Midbrain (tissue), 1 donor: ENCODE measurements at regions not wholly inside any gene's neighbourhood (a gene's known extent, or its start where the extent isn't known, plus 50 kb on each side); places are given as distances from the start of the nearest gene placed in this dataset.
"Not testable (repeated sequence)": the region's sequence is repeated elsewhere in the genome, so short reads cannot be mapped to it uniquely, and the experiment has no call there.

Experiments
- DNase-seq: peaks from one replicate; lab custom pipeline; 2025; lab: John Stamatoyannopoulos, UW

DNA sequence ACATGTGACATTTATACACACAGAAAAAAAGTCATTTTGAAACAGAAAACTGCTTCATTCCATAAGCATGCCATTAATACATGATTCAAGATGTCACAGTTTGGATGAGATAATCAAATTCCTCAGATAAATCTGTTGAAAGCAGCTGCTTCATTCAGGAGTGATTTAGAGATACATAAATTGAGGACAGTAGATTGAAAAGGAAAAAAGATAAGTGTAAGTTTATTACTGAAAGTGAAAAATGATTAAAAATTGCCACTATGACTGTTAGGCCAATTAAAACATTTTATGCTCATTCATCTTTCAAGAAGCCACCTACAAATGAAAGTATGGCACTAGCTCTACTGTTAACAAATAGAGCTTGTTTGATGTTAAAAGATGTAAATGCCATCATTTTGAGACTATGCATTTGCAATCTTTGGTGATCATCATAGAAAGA is 136.9 kb upstream of the CDK6 start:
- DNase-seq = no peak

DNA sequence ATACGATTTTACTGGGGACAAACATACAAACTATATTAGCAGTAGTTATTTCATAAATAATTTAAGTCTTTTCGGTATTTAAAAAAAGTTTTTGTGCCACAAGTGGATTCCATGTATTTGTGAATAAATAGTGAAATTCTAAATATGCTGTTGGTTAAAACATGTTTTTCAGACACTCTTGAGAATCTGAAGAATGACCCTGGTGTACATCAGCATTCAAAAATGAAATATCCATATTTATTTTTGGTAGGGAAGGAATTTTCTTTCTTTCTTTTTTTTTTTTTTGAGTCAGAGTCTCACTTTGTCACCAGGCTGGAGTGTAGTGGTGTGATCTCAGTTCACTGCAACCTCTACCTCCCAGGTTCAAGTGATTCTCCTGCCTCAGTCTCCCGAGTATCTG is 136.1 kb upstream of the CDK6 start:
- no peak for DNase-seq

DNA sequence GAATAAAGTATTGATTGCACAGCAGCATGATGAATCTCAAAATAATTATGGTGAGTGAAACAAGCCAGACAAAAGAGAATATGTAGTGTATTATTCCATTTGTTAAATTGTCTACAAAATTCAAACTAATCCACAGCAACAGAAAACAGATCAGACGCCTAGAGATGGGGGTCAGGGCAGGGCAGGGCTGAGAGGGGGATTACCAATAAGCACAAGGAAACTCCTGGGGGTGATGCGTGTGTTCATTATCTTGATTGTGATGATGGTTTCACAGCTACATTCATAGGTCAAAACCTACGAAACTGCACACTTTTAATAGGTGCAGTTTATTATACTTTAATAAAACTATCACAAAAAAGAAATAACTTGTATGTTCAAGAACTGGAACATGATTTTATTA is 132.7 kb upstream of the CDK6 start:
- DNase-seq = no peak

DNA sequence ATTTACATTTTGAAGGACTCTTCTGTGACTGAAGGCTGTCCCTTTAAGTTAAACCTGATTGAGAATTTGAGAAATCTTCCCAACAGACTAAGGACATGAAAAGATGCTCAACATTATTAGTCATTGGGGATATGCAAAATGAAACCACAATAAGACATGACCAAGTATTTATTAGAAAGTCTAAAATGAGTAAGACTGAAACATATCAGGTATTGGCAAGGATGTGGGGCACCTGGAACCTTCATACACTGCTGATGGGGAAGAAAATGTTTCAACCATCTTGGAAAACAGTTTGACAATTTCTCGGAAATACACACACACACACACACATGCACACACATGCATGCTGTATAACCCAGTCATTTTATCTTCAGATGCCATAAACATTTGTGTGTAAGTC is 132.1 kb upstream of the CDK6 start:
- DNase-seq = no peak

DNA sequence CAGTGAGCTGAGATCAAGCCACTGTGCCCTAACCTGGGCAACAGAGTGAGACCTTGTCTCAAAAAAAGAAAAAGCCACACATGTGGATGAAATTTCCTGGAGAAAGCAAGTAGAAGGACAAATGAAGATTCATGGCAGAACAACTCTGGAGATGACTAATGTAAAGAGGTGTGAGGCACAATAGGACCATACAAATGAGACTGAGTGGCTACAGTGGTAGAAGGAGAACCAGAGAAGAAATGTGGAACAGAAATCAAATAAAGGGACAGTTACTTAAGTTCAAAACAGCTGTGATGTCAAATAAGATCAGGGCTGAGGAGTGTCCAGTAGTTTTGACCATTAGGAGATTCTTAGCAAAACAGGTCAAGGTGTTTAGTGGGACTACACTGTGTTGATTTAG is 130.9 kb upstream of the CDK6 start:
- DNase-seq = no peak

DNA sequence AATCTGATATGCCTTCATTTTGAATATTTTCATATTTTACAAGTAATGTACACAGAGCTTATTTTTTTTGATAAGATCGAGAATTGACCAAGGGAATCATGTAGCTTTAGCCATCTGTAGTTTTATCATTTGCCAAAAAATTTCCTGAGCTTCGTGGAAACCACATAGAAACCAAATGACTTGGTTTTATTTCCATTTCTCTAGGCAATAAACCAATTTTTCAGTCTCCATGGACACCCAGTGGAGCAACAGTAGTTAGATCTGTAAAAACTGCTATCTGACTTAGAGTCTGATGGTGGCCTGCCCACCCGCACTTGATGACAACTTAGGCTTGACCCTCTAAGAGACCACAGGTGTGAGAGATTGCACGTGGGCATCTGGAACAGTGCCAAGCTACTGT is 127.8 kb upstream of the CDK6 start:
- DNase-seq = no peak

DNA sequence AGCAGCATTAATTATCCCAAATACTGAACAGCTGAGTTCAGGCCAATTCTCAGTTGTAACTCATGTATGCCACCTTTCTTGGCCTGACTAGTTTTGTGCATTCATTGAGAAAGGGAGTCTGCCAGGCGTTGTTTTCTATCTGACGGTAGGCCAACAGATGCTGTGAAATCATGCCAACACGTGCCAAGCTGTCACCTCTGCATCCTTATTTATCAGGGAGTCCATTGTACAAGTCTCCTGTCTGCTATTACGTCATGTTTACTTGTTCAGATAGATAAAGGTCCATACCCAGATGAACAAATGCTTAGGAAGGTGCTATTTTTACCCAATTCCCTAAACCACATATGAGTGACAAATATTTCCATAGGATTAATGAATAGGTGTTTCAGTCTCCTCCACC is 127.2 kb upstream of the CDK6 start:
- no peak for DNase-seq

DNA sequence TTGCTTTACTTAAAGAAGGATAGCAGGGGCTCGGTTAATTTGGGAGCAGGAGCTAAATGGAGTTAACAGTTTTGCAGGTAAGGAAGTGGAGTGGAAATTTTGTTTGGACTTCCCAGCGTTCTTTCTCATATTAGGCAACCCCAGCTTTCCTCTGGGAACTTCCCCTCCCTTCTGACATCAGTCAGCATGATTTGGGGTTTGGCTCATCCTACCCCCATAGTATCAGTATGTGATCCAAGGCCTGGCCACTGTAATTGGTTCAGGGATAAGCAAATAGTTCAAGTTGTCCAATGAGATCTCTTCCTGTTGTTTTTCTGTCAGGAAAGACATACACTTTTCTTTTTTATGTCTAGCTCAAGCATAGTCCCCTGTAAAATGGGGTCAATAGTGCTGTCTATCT is 125.6 kb upstream of the CDK6 start:
- DNase-seq = no peak

DNA sequence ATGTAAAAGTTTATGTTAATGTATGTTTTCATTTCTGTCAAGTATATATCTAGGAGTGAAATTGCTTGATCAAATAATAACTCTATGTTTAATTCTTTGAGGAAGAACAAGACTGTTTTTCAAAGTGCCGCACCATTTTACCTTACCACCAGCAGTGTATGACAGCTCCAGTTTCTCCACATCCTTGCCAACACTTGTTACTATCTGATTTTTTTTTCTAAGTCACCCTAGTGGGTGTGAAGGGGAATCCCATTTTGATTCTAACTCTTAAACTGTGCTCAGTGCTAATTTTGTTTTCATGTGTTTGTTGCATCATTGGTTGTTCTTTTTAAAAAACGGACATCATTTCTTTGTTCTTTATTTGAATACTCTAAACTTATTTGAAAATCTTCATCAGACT is 120.2 kb upstream of the CDK6 start:
- no peak for DNase-seq

DNA sequence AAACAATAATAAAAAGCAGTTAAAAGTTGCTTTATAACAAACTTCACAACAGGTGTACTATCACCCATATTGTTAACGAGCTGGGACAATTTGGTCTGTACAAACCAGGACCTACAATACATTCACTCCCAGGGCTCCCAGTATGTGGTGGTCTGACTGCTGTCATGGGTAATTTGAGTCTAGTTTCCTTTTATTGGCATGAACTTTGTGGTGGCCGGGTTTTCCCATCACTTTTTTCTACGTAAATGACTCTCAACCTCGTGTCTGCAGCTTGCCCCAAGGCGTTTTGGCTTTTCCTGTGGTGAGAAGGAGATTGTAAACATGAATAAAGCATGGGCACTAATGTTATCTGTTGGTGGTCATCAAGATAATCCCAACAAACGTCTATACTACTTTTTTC is 118.7 kb upstream of the CDK6 start:
- no peak for DNase-seq

DNA sequence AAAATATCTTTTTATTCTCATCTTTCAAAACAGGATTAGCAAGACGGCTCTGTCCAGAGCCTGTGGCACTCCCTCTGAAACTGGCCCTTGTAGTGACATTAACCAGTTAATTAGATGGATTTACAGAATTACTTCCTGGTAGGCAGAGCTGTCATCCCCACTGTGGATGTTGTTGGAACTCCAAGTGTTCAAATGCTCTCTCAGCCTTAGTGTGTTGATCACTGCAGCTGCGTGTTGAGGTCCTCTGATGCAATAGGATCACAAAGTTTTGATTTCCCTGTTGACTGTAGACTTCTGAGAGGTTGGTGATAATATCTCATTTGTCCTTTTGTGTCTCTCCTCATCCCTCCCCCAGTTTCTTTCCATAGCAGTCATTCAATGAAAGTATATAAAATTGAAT is 117.3 kb upstream of the CDK6 start:
- no peak for DNase-seq

DNA sequence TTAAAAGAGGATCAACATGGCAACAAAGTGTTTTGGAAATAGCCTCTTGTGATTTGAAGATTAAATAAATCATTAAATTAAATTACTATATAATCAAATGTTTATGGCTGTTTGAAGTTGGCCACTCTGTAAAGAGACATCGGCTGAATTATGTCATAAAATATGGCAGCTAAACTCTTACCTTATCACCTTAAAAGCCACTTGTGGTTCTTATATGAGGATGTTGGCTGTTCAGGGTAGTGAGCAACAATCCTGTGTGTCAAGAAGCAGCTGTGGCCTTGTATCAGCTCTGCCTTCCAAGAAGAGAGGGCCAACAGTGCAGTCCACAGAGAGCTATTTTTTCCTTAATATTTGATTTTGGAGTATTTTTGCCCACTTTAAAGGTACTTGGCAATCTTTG is 113.4 kb upstream of the CDK6 start:
- no peak for DNase-seq

DNA sequence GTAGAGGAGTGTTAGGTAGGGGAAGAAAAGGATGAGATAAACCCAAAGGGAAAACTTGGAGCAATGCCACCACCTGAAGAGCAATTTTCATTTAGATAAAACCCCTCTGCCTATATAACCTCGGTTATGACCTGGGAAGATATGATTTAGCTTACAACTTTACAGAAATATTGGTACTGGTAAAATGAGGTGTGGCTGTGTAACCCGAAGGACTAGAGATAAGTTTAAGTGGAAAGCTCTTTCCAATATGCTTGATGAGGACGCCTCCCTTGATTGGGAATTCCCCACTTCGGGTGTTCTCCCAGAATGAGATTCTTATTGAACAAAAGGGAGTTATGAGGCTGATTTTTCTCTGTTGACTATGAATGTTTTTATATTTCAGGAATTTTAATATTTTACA is 109.5 kb upstream of the CDK6 start:
- DNase-seq = no peak

DNA sequence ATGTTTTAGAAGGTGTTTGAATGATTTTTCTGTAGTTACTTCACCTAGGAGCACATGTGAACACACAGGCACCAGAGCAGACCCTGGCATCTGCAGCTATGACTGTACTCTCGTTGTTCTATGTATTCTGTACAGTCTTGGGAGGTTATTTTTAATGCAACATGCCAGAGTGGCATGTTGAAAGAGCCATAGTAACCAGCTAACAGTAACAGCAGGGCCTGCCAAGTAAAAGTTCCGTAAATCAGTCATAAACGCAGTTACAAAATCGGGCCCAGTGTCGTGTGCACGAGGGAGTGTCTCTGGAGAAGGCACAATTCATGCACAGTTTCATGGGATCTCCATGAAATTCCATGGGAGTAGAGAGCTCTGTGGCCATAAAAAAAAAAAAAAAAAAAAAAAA is 108.3 kb upstream of the CDK6 start:
- DNase-seq = no peak

DNA sequence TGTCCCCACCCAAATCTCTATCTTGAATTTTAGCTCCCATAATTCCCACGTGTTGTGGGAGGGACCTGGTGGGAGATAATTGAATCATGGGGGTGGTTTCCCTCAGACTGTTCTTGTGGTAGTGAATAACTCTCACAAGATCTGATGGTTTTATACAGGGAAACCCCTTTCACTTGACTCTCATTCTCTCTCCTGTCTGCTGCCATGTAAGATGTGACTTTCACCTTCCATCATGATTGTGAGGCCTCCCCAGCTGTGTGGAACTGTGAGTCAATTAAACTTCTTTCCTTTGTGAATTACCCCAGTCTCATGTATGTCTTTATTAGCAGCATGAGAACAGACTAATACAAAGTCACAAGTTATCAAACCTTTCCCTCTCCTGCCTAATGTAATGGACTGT is 106.3 kb upstream of the CDK6 start:
- DNase-seq = not testable (repeated sequence)

DNA sequence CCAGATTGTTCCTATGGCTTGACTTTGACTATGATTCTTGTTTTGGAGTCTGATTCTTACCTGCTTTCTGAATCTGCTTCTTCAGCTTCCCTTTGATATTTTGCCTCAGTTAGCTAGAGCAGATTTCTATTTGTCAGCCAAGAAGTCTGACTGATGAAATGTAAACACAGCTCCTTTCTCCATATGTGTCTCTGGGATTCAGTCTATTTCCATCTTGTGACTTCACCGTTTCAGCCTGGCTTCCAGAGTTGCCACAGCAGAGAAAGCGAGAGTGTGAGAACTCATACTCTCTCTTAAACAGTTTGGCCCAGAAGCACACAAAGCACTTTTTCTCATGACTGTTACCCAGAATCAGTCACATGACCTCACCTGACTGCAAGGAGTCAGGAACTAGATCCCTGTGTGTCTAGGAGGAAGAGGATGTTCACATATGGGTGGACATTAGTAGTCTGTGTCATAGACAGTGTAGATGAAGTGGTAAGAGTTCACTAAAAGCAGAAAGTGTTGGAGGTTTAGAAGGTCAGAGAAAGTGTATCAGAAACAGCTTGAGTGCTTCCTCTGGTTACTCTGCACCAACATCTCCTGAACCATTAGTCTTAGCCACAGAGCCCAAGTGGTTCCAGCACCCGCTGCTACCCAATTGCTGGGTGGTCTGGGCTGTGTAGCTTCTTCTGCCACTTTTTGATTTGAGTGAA is 103.4 kb upstream of the CDK6 start:
- no peak for DNase-seq

DNA sequence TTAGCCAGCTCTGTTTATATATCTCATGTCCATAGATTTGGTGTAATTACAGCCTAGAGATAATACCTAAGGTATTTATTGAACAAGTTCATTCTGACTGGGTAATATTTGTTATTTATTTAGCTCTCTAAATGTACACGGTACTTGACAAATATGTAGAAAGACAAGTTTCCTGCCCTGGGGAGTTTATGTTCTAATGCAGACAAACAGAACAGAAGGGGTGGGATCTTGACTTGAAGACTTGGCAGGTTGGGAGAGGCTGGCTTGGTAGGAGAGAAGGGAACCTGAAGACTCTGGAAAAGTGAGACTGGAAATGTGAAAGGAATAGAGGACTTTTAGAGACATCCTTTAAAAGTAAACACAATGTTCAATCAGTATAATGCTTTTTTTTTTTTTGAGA is 97.7 kb upstream of the CDK6 start:
- no peak for DNase-seq

DNA sequence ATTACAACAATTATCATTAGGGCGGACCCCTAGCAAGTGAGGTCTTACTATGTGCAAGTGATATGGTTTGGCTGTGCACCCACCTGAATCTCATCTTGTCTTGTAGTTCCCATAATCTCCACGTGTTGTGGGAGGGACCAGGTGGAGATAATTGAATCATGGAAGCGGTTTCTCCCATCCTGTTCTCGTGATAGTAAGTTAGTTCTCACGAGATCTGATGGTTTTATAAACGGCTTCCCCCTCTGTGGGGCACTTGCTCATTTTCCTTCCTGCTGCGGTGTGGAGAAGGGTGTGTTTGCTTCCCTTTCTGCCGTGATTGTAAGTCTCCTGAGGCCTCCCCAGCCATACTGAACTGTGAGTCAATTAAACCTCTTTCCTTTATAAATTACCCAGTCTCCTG is 96.1 kb upstream of the CDK6 start:
- no peak for DNase-seq

DNA sequence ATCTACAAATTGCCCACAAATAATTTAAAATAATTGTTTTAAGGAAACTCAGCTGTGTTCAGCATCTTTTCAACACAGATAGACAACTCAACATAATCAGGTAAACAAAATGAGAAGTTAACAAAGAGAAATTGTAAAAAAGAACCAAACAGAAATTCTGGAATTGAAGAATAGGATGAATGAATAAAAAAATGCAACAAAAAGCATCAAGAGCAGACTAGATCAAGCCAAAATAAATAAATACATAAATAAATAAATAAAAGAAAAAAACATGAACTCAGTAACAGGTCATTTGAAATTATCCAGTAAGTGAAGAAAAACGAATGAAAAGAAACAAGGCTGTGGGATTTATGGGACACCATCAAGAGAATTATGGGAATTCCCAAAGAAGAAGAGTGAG is 94.0 kb upstream of the CDK6 start:
- DNase-seq = no peak

DNA sequence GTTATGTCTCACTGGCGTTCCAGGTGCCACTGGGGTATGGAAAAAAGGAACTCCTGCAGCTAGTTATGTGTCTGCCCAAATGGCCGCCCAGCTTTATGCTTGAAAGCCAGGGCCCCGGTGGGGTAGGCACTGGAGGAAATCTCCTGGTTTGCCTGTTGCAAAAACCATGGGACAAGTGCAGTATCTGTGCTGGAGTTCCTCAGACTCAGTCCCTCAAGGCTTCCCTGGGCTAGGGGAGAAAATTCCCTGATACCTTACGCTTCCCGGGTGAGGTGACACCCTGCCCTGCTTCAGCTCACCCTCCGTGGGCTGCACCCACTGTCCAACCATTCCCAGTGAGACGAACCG is 90.3 kb upstream of the CDK6 start:
- DNase-seq = no peak

DNA sequence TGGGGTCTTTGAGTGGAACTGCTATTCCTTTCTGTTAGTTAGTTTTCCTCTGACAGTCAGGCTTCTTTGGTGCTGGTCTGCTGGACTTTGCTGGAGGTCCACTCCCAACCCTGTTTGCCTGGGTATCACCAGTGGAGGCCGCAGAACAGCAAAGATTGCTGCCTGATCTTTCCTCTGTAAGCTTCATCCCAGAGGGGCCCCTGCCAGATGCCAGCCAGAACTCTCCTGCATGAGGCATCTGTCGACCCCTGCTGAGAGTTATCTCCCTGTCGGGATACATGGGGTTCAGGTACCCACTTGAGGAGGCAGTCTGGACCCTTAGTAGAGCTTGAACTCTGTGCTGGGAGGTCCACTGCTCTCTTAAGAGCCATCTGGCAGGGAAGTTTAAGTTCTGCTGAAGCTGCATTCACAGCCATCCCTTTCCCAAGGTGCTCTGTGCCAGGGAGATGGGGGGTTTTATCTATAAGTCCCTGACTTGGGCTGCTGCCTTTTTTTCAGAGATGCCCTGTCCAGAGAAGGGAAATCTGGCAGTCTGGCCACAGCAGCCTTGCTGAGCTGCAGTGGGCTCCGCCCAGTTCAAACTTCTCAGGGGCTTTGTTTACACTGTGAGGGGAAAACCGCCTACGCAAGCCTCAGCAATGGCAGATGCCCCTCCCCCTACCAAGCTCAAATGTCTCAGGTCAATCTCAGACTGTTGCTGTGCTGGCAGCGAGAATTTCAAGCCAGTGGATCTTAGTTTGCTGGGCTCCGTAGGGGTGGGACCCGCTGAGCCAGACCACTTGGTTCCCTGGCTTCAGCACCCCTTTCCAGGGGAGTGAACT is 89.7 kb upstream of the CDK6 start:
- DNase-seq = no peak

DNA sequence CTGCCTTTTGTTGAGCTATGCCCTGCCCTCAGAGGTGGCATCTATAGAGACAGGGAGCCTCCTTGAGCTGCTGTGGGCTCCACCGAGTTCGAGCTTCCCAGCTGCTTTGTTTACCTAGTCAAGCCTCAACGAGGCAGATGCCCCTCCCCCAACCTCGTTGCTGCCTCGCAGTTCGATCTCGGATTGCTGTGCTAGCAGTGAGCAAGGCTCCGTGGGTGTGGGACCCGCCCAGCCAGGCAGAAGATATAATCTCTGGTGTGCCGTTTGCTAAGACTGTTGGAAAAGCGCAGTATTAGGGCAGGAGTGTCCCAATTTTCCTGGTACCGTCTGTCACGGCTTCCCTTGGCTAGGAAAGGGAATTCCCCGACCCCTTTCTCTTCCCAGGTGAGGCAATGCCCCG is 88.4 kb upstream of the CDK6 start:
- no peak for DNase-seq

DNA sequence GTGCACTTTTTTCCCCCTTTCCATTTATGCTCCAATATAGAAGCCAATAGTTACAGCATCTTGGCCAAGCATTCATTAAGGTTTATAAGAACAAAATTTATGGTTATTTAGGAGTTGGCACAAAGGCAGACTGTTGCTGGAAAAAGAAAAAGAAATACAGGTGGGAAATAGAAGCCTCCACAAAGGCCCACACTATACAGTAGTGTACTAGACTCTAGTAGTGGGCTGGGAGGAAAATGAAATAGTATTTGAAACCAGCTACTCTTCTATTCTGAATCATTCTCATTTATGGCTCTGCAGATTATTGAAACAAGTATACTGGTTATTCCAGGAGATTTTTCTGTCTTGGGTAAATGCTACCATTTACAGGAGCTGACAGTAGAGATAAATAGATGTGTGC is 80.9 kb upstream of the CDK6 start:
- no peak for DNase-seq

DNA sequence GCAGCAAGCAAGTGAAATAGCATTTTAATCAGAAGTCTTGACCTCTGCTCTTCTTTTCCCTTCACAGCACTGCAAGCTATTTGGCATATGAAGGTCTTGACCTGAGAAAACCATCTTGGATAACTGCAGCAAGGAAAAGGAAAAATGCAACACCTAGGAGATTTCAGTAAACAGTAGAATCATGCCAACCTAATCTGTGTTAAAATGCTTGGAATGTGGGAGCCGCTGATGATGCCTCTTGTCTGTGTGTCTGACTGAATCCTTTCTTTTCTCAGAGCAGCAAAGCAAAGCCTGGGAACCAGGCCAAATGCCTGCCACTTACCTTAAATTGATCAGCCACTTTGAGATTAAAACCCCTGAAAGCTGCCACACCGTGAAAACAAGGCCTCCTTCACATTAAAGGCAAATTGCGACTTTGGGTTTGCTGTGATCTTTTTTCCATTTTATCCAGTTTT is 80.4 kb upstream of the CDK6 start:
- no peak for DNase-seq
